ENCODE measurements at regions not wholly inside any gene's neighbourhood (a gene's known extent, or its start where the extent isn't known, plus 50 kb on each side); places are given as distances from the start of the nearest gene placed in this dataset.

DNA sequence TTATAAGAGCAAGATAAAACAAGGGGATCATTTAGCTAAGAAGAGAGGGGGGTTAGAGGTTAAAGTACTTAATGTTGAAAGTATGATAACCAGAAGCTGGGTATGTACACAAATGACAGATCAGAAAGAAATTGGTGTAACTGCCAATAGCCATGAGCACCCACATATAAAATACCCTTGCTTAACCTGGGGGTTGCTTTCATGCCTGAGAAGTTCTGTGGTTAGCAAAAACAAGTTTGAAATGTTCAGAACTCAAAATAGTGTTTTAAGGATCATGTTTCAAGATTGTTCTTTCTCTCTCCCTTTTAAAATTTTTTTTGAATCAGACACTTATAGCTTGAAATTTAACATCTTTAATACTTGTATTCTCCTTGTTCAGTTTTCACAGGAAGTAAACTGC is 321.4 kb upstream of the GBE1 start:
- TF ChIP-seq L3MBTL2 (conservative IDR thresholded peaks at IDR 0.05) (no peak), FOXM1 (IDR thresholded peaks at IDR 0.05; ENCODE audit: borderline replicate concordance) (no peak), TARDBP (IDR thresholded peaks at IDR 0.05) (no peak), FOXA1 (IDR thresholded peaks at IDR 0.05) (no peak), ARNT (IDR thresholded peaks at IDR 0.05) (no peak), ZNF384 (IDR thresholded peaks at IDR 0.05) (no peak), BHLHE40 (IDR thresholded peaks at IDR 0.05; ENCODE audit: borderline replicate concordance) (no peak), FOXK2 (IDR thresholded peaks at IDR 0.05) (no peak), HDGF (IDR thresholded peaks at IDR 0.05; ENCODE audit: borderline replicate concordance) (no peak)

All from HEK293T (cell line).